Rectal smooth muscle tissue (tissue), 1 donor: ENCODE measurements at regions not wholly inside any gene's neighbourhood (a gene's known extent, or its start where the extent isn't known, plus 50 kb on each side); places are given as distances from the start of the nearest gene placed in this dataset.
A peak's percentile ranks its signal among the peaks of the same experiment; 100 is the strongest.
"Not testable (repeated sequence)": the region's sequence is repeated elsewhere in the genome, so short reads cannot be mapped to it uniquely, and the experiment has no call there.

Source experiments
- H3K27ac ChIP-seq: one replicate; pipeline ENCODE4 v1.7.0; 2013; ENCODE audit warnings: low read depth, low read length, inconsistent platforms
- H3K27me3 ChIP-seq: one replicate; pipeline ENCODE4 v1.7.0; 2013; ENCODE audit warnings: low read length; ENCODE audit not compliant: control insufficient read depth, insufficient read depth
- H3K36me3 ChIP-seq: one replicate; pipeline ENCODE4 v1.7.0; 2013; ENCODE audit warnings: low read length; ENCODE audit not compliant: control insufficient read depth, insufficient read depth
- H3K4me1 ChIP-seq: one replicate; pipeline ENCODE4 v1.7.0; 2013; ENCODE audit warnings: low read length; ENCODE audit not compliant: control insufficient read depth, insufficient read depth
- H3K4me3 ChIP-seq: one replicate; pipeline ENCODE4 v1.7.0; 2013; ENCODE audit warnings: low read length
- H3K9ac ChIP-seq: one replicate; pipeline ENCODE4 v1.7.0; 2013; ENCODE audit warnings: low read length

DNA sequence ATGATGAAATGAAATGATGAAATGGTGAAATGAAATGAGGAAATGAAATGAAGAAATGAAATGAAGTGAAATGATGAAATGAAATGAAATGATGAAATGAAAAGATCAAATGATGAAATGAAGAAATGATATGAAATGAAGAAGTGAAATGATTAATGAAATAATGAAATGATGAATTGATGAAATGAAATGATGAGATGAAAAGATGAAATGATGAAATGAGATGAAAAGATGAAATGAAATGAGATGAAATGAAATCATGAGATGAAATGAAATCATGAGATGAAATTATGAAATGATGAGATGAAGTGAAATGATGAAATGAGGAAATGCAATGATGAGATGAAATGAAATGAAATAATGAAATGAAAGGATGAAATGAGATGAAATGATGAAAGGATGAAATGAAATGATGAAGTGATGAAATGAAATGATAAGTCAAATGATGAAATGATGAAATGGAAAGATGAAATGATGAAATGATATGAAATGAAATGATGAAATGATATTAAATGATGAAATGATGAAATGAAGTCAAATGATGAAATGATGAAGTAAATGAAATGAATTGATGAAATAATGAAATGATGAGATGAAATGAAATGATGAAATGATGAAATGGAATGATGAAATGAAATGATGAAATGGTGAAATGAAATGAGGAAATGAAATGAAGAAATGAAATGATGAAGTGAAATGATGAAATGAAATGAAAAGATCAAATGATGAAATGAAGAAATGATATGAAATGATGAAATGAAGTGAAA lies 220.9 kb upstream of the VKORC1L1 start:
- H3K9ac ChIP-seq, H3K27ac ChIP-seq, H3K36me3 ChIP-seq, H3K27me3 ChIP-seq, H3K4me3 ChIP-seq, H3K4me1 ChIP-seq: not testable (repeated sequence)

GRCh38 chr7:65652669-65653068 lies 220.2 kb upstream of the VKORC1L1 start:
- not testable (repeated sequence) for H3K27me3 ChIP-seq, H3K4me1 ChIP-seq

GRCh38 chr7:65656494-65657188 lies 216.2 kb upstream of the VKORC1L1 start:
- H3K9ac ChIP-seq, H3K4me3 ChIP-seq, H3K27ac ChIP-seq, H3K27me3 ChIP-seq, H3K36me3 ChIP-seq, H3K4me1 ChIP-seq: not testable (repeated sequence)

More at GRCh38 chr7:65652669-65653068, 220.2 kb upstream of the VKORC1L1 start:
- H3K4me3 ChIP-seq, H3K36me3 ChIP-seq, H3K9ac ChIP-seq, H3K27ac ChIP-seq: not testable (repeated sequence)

DNA sequence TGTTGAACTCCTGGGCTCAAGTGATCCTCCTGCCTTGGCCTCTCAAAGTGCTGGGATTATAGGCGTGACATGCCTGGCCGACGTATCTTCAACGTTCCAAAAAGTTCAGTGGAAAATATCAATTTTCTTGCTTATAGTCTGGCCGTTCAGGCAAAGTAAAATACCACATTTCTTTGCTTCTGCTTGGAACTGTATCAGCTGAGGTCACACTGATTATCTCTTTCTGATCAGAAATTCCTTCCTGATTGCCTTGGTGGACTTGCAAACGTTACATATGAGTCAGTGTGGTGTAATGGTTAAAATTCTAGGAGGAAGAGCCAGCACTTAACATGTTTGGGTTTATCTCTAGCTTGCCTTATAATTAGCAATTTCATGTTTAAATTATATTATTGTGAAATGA lies 189.5 kb upstream of the VKORC1L1 start:
- H3K27me3 ChIP-seq = not testable (repeated sequence)

GRCh38 chr7:65699026-65699714 lies 173.7 kb upstream of the VKORC1L1 start:
- H3K4me1 ChIP-seq, H3K9ac ChIP-seq, H3K27ac ChIP-seq, H3K4me3 ChIP-seq, H3K27me3 ChIP-seq, H3K36me3 ChIP-seq: not testable (repeated sequence)

More for the DNA sequence above, 189.5 kb upstream of the VKORC1L1 start:
- not testable (repeated sequence) for H3K27ac ChIP-seq, H3K4me3 ChIP-seq, H3K4me1 ChIP-seq, H3K36me3 ChIP-seq, H3K9ac ChIP-seq

DNA sequence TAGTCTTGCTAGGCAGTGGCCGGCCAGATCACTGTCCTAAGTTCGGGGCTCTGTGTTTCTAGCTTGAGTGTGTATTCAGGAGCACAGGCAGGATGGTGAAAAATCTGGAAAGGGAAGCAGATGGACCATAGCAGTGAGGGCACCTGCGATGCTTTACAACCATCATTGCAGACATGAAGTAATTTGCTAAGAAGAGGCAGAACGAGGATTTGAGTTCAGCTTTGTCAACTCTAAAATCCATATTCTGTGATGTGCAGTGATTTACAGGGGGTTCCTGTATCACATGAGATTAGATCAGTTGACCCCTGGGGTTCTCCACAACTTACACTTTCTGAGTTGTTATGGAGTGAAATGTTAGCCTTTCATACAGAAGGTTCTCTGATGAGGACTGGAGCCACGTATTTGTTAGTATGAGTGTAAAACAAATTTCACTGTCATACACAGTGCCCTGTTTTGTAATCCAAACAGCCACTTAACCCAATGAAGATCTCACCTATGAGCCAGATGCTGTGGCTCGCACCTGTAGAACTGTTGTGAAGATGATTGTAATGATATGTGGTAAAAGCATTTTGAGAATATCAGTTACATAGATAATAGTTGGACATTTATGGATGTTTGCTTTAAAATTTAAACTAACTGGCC lies 173.0 kb upstream of the VKORC1L1 start:
- not testable (repeated sequence) for H3K4me3 ChIP-seq, H3K36me3 ChIP-seq, H3K4me1 ChIP-seq, H3K9ac ChIP-seq, H3K27ac ChIP-seq, H3K27me3 ChIP-seq

- H3K27me3 ChIP-seq, H3K36me3 ChIP-seq, H3K27ac ChIP-seq, H3K4me1 ChIP-seq, H3K4me3 ChIP-seq, H3K9ac ChIP-seq: not testable (repeated sequence)
These were observed 153.6 kb upstream of the VKORC1L1 start for GRCh38 chr7:65719123-65719798.

DNA sequence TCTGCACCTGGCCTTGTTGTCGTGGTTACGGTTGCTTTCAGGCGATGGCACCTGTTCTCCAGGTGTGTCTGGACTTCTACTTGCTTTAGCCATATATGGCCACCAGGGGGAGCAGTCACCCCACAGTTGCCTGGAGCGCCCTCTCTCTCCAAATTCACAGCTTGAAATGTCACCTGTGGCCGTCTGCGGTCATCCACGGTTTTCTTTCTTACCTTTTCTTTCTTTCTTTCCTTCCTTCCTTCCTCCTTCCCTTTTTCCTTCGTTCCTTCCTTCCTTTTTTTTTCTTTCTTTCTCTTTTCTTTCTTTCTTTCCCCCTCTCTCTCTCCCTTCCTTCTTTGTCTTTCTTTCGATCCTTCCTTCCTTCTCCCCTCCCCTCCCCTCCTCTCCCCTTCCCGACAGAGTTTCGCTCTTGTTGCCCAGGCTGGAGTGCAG lies 150.5 kb upstream of the VKORC1L1 start:
- Histone ChIP-seq H3K27me3 (no peaks in the 10 kb centered on the region), H3K36me3 (peaks cover 2% of the 10 kb centered on the region), H3K9ac (no peak overlapping the region), H3K27ac (no peak overlapping the region), H3K4me3 (no peak overlapping the region), H3K4me1 (no peaks in the 10 kb centered on the region)

DNA sequence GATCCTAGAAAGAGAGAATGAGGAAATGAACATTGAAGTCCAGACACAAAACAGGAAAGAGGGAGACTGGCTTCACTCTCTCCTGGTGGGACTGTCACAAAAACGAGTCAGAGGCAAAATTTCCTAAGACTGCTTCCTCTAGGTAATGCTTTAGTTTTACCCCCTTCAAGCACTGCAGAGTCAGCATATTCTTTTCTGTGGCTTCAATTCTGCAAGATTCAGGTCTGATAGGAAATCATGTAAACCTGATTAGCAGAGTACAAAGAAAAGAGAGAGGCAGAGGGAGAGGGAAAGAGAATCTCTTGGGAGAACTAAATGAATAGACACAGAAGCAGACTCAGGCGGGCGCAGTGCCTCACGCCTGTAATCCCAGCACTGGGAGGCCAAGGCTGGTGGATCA lies 145.7 kb upstream of the VKORC1L1 start:
- not testable (repeated sequence) for H3K27ac ChIP-seq, H3K27me3 ChIP-seq, H3K4me3 ChIP-seq, H3K4me1 ChIP-seq, H3K9ac ChIP-seq, H3K36me3 ChIP-seq

- Histone ChIP-seq H3K27me3 (no peaks in the 10 kb centered on the region), H3K36me3 (peaks cover 2% of the 10 kb centered on the region), H3K4me3 (peak overlapping the region; percentile 62), H3K9ac (no peak overlapping the region), H3K4me1 (peaks cover 2% of the 10 kb centered on the region), H3K27ac (peak overlapping the region; percentile 56)
These were observed 141.7 kb upstream of the VKORC1L1 start for GRCh38 chr7:65731129-65731528.

DNA sequence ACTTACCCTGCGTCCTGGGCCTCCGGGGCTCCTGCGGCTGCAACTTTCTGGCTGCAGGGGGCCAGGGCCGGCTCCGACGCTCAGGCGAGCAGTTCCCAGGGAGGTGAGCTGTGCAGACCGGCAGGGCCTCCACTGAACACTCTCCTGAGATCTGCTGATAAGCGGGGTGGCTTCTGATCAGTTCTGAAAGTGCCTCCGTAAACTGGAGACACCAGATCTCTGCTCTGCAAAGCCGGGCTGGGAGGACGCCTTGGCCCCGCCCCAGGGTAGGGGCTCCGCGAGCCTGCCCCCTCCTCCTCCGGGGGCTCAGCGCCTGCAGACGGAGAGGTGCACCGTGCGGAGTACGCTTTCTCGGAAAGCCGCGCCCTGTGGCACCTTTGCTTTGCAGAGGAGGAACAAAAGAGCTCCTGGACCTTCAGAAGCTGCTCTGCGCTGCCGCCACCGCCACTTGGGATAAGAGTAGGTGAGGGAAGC lies 141.3 kb upstream of the VKORC1L1 start:
- no peak overlapping the region for H3K9ac ChIP-seq
- peak overlapping the region; percentile 62 for H3K4me3 ChIP-seq
- H3K4me1 ChIP-seq = peaks cover 2% of the 10 kb centered on the region
- no peaks in the 10 kb centered on the region for H3K27me3 ChIP-seq
- H3K36me3 ChIP-seq = no peaks in the 10 kb centered on the region
- H3K27ac ChIP-seq = peak overlapping the region; percentile 56

DNA sequence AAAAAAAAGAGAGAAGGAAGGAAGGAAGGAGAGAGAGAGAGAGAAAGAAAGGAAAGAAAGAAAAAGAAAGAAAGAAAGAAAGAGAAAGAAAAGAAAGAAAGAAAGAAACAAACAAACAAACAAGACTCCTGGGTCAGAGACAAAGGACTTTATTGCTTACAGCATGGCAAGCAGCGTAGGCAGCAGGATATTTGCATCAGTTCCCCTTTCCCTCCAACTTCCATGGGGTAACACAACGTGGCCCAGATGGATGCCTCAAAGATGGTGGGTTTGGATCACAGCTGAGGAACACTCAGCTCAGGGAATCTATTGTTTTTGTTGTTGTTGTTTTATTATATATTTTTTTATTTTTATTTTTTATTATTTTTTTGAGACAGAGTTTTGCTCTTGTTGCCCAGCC lies 128.5 kb upstream of the VKORC1L1 start:
- no peaks in the 10 kb centered on the region for H3K27me3 ChIP-seq
- H3K4me1 ChIP-seq = peaks cover 4% of the 10 kb centered on the region
- no peak overlapping the region for H3K9ac ChIP-seq
- H3K36me3 ChIP-seq = peaks cover 2% of the 10 kb centered on the region
- no peak overlapping the region for H3K4me3 ChIP-seq
- no peak overlapping the region for H3K27ac ChIP-seq
